HCT116 (cell line): ENCODE measurements at regions not wholly inside any gene's neighbourhood (a gene's known extent, or its start where the extent isn't known, plus 50 kb on each side); places are given as distances from the start of the nearest gene placed in this dataset.

Source experiments
- CTCF ChIP-seq, 3 experiments: fragments of 200-600 bp in 1 of 3; sonication (generic) in 1 of 3; IDR thresholded peaks in 2 of 3; conservative IDR thresholded peaks in 1 of 3; 2 replicates each; pipeline ENCODE4 v1.5.1; 2012 to 2017; ENCODE audit warnings: low read depth in 2 of 3, low read length in 2 of 3, antibody characterized with exemption in 1 of 3, borderline replicate concordance in 1 of 3, control low read depth in 1 of 3, mild to moderate bottlenecking in 1 of 3, mixed read lengths in 1 of 3, mixed run types in 1 of 3, moderate library complexity in 1 of 3; ENCODE audit not compliant: insufficient read depth in 1 of 3
- JUND ChIP-seq: IDR thresholded peaks from 2 replicates; pipeline ENCODE4 v1.6.1; 2012
- POLR2A ChIP-seq: IDR thresholded peaks from 2 replicates; pipeline ENCODE4 v1.7.0; 2011; ENCODE audit warnings: borderline replicate concordance; ENCODE audit not compliant: insufficient read depth, insufficient read length; ENCODE audit errors: extremely low read depth
- POLR2AphosphoS5 ChIP-seq: IDR thresholded peaks from 2 replicates; pipeline ENCODE4 v1.6.1; 2011; ENCODE audit warnings: mild to moderate bottlenecking, low read depth, low read length, moderate library complexity
- REST ChIP-seq: IDR thresholded peaks from 2 replicates; pipeline ENCODE4 v1.6.1; 2012; ENCODE audit warnings: low read depth
- YY1 ChIP-seq: IDR thresholded peaks from 2 replicates; pipeline ENCODE4 v1.6.1; 2011; ENCODE audit warnings: low read length, low read depth, moderate library complexity, mild to moderate bottlenecking; ENCODE audit not compliant: insufficient replicate concordance; ENCODE audit errors: extremely low read depth
- ZFX ChIP-seq: fragments of 450-650 bp; IDR thresholded peaks from 2 replicates; pipeline ENCODE4 v1.6.1; 2017

GRCh38 chr13:67588607-67589006, 358.5 kb upstream of the PCDH9 start:
- TF ChIP-seq JUND (no peak), POLR2AphosphoS5 (no peak), POLR2A (no peak), CTCF (IDR thresholded peaks at IDR 0.05 in 2 of 3, conservative IDR thresholded peaks at IDR 0.05 in 1 of 3; ENCODE audit: borderline replicate concordance in 1 of 3, insufficient read depth in 1 of 3, low read depth in 2 of 3, low read length in 2 of 3) (no peak), YY1 (no peak), REST (no peak), ZFX (no peak)
